GM23338 (cell line): ENCODE measurements at regions not wholly inside any gene's neighbourhood (a gene's known extent, or its start where the extent isn't known, plus 50 kb on each side); places are given as distances from the start of the nearest gene placed in this dataset.

ENCODE experiments used
- ATAC-seq: fragments of 200-7000 bp; cut with Tn5 transposase; 3 replicates; pipeline ENCODE4 v1.9.1; 2020
- DNase-seq: peaks from one replicate; pipeline ENCODE4 v3.0.0-alpha.2; 2015; ENCODE audit warnings: low spot score
- H2AFZ ChIP-seq: fragments of 200-600 bp; sonication (generic); 2 replicates; pipeline ENCODE4 v1.8.0; 2016; ENCODE audit warnings: antibody characterized with exemption, mild to moderate bottlenecking, moderate library complexity
- H3F3A ChIP-seq: fragments of 200-600 bp; sonication (generic); replicated peaks from 2 replicates; pipeline ENCODE4 v1.8.0; 2017; ENCODE audit warnings: antibody characterized with exemption, mixed run types, low read depth
- H3K27ac ChIP-seq: fragments of 200-600 bp; sonication (generic); 2 replicates; pipeline ENCODE4 v1.6.1; 2016; ENCODE audit warnings: low read depth
- H3K27me3 ChIP-seq: fragments of 200-600 bp; sonication (generic); 2 replicates; pipeline ENCODE4 v1.8.0; 2016; ENCODE audit warnings: mild to moderate bottlenecking, mixed run types, moderate library complexity; ENCODE audit not compliant: insufficient read depth
- H3K36me3 ChIP-seq: fragments of 200-600 bp; sonication (generic); 2 replicates; pipeline ENCODE4 v1.8.0; 2016; ENCODE audit warnings: mild to moderate bottlenecking; ENCODE audit not compliant: insufficient read depth
- H3K4me1 ChIP-seq: fragments of 200-600 bp; sonication (generic); 2 replicates; pipeline ENCODE4 v1.8.0; 2016; ENCODE audit warnings: mild to moderate bottlenecking, moderate library complexity; ENCODE audit not compliant: insufficient read depth
- H3K4me2 ChIP-seq: fragments of 200-600 bp; sonication (generic); 2 replicates; pipeline ENCODE4 v1.7.1; 2017; ENCODE audit warnings: mixed run types
- H3K4me3 ChIP-seq: fragments of 200-600 bp; sonication (generic); 2 replicates; pipeline ENCODE4 v1.6.1; 2016; ENCODE audit warnings: mixed run types
- H3K79me2 ChIP-seq: fragments of 200-600 bp; sonication (generic); replicated peaks from 2 replicates; pipeline ENCODE4 v1.8.0; 2017; ENCODE audit warnings: mild to moderate bottlenecking; ENCODE audit not compliant: insufficient read depth
- H3K9me2 ChIP-seq: fragments of 200-600 bp; sonication (generic); 2 replicates; pipeline ENCODE4 v1.8.0; 2017; ENCODE audit not compliant: insufficient read depth
- H4K20me1 ChIP-seq: fragments of 200-600 bp; sonication (generic); replicated peaks from 2 replicates; pipeline ENCODE4 v1.8.0; 2017; ENCODE audit warnings: mild to moderate bottlenecking; ENCODE audit not compliant: insufficient read depth
- H3K27ac Mint-ChIP-seq: 2 replicates; pipeline ENCODE4 v1.8.0; 2020; ENCODE audit warnings: inconsistent platforms, mild to moderate bottlenecking, moderate library complexity, mixed read lengths
- H3K27me3 Mint-ChIP-seq: 3 replicates; pipeline ENCODE4 v1.8.0; 2022; ENCODE audit warnings: low read depth, mild to moderate bottlenecking, moderate library complexity, mixed read lengths, inconsistent platforms; ENCODE audit not compliant: insufficient read depth, poor library complexity
- H3K36me3 Mint-ChIP-seq: 3 replicates; pipeline ENCODE4 v1.8.0; 2021; ENCODE audit warnings: low read depth, mild to moderate bottlenecking, inconsistent platforms, moderate library complexity, mixed read lengths
- H3K4me1 Mint-ChIP-seq: 3 replicates; pipeline ENCODE4 v1.8.0; 2020; ENCODE audit warnings: mild to moderate bottlenecking, inconsistent platforms, mixed read lengths
- H3K4me3 Mint-ChIP-seq: 3 replicates; pipeline ENCODE4 v1.8.0; 2021; ENCODE audit warnings: moderate library complexity, mild to moderate bottlenecking, inconsistent platforms, mixed read lengths
- H3K9me3 Mint-ChIP-seq: 3 replicates; pipeline ENCODE4 v1.8.0; 2020; ENCODE audit warnings: moderate library complexity, mild to moderate bottlenecking, inconsistent platforms, mixed read lengths
- CREB1 ChIP-seq: fragments of 250-450 bp; sonication (Bioruptor Pico); IDR thresholded peaks from 2 replicates; pipeline ENCODE4 v1.5.0; 2020; ENCODE audit warnings: low read depth, mild to moderate bottlenecking, moderate library complexity
- CTCF ChIP-seq, 2 experiments: fragments of 200-600 bp in 1 of 2; sonication (generic) in 1 of 2; conservative IDR thresholded peaks; 2 replicates each; pipeline versions ENCODE4 v1.5.1 to v1.6.1; 2016 to 2017; ENCODE audit warnings: antibody characterized with exemption in 2 of 2, low read depth in 2 of 2, mild to moderate bottlenecking in 2 of 2, moderate library complexity in 1 of 2
- ETS1 ChIP-seq: IDR thresholded peaks from 2 replicates; pipeline ENCODE4 v1.6.1; 2016; ENCODE audit warnings: antibody characterized with exemption
- EZH2 ChIP-seq: fragments of 200-600 bp; sonication (generic); IDR thresholded peaks from one replicate; pipeline ENCODE4 v1.8.0; 2017; ENCODE audit warnings: antibody characterized with exemption, mild to moderate bottlenecking, low read depth; ENCODE audit not compliant: unreplicated experiment
- EZH2phosphoT487 ChIP-seq: fragments of 200-600 bp; sonication (generic); IDR thresholded peaks from one replicate; pipeline ENCODE4 v1.8.1; 2018; ENCODE audit warnings: antibody characterized with exemption; ENCODE audit not compliant: unreplicated experiment
- JUNB ChIP-seq: IDR thresholded peaks from one replicate; pipeline ENCODE4 v1.6.1; 2016; ENCODE audit warnings: antibody characterized with exemption; ENCODE audit not compliant: unreplicated experiment
- NANOG ChIP-seq: IDR thresholded peaks from 2 replicates; pipeline ENCODE4 v1.6.1; 2016; ENCODE audit warnings: antibody characterized with exemption, borderline replicate concordance
- POLR2AphosphoS5 ChIP-seq: IDR thresholded peaks from 2 replicates; pipeline ENCODE4 v1.6.1; 2016; ENCODE audit warnings: antibody characterized with exemption, low read depth
- REST ChIP-seq: IDR thresholded peaks from one replicate; pipeline ENCODE4 v1.6.1; 2018; ENCODE audit warnings: antibody characterized with exemption; ENCODE audit not compliant: unreplicated experiment
- STAT1 ChIP-seq: IDR thresholded peaks from one replicate; pipeline ENCODE4 v1.6.1; 2016; ENCODE audit warnings: antibody characterized with exemption; ENCODE audit not compliant: unreplicated experiment
- ZNF114 ChIP-seq: fragments of 250-450 bp; sonication (Bioruptor Pico); IDR thresholded peaks from 2 replicates; pipeline ENCODE4 v1.5.0; 2020; ENCODE audit warnings: mild to moderate bottlenecking, moderate library complexity

- TF ChIP-seq EZH2phosphoT487 (no peak), POLR2AphosphoS5 (no peak), JUNB (no peak), ZNF114 (CRISPR knock-in tag) (no peak), ETS1 (no peak), EZH2 (no peak), NANOG (no peak), REST (no peak), STAT1 (no peak)
Observed at GRCh38 chr5:5932824-5933223, 445.5 kb downstream of the MED10 start (continued).

GRCh38 chr5:5930561-5930960 is 447.8 kb downstream of the MED10 start:
- Histone ChIP-seq H2AFZ (no peak overlapping the region), H3K27me3 (no peaks in the 10 kb centered on the region), H3K27ac (no peak overlapping the region), H3F3A (no peaks in the 10 kb centered on the region), H3K4me3 (no peak overlapping the region), H3K79me2 (no peaks in the 10 kb centered on the region), H3K9me2 (no peaks in the 10 kb centered on the region; the same call in 1 of the 2 replicates), H3K4me1 (no peaks in the 10 kb centered on the region), H3K4me2 (no peak overlapping the region), H4K20me1 (no peaks in the 10 kb centered on the region), H3K36me3 (no peaks in the 10 kb centered on the region)
- no peak for ATAC-seq
- H3K4me1 Mint-ChIP-seq = no peaks in the 10 kb centered on the region
- no peak overlapping the region for H3K4me3 Mint-ChIP-seq
- H3K9me3 Mint-ChIP-seq = no peaks in the 10 kb centered on the region; the same call in 2 of the 3 replicates
- no peak for DNase-seq
- no peaks in the 10 kb centered on the region for H3K27me3 Mint-ChIP-seq
- H3K27ac Mint-ChIP-seq = no peak overlapping the region
- no peaks in the 10 kb centered on the region for H3K36me3 Mint-ChIP-seq
- TF ChIP-seq EZH2 (no peak), EZH2phosphoT487 (no peak), STAT1 (no peak), ETS1 (no peak), POLR2AphosphoS5 (no peak), CREB1 (no peak), CTCF (conservative IDR thresholded peaks at IDR 0.05; ENCODE audit: low read depth in 2 of 2) (no peak), REST (no peak), NANOG (no peak)
